ENCODE measurements at regions not wholly inside any gene's neighbourhood (a gene's known extent, or its start where the extent isn't known, plus 50 kb on each side); places are given as distances from the start of the nearest gene placed in this dataset.

DNA sequence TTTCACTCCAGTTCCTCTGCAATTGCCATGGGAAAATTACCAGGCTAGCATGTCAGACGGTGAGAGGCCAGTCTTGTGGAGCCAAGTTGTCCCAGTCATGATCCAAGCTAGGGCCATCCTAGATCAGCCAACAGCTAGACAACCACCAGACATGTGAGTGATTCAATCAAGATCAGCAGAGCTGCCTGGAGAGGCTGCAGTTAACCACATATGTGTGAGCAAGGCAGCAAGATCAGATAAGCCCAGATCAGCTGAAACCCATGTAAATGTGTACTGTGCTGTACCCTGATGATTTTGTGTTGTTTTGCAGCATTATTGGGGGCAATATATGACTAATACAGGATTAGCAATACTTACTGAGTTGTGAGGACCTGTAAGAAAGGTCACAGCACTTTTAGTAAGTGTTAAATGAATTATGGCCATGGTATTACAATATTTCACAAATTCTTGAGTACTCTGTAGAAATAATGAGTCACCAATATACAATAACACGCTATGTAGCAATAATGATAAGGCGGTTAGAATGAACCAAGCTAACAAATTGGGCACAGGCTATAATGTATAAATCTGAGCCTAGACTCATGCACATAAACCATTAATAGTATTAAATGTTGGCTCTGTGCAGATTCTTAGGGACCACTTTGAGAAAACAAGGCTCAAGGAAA lies 91.4 kb downstream of the SUDS3 start:
- intact Hi-C loops (cut with micrococcal nuclease; ENCODE audit: unreplicated experiment) = no loop called here
- CTCF ChIA-PET = interaction anchor here (0.7 kb wide), 1 partner anchor 14 kb away, joined by 5 read pairs; no protein-coding TSS in a partner anchor
- Mint-ChIP-seq H3K27me3 (ENCODE audit: unreplicated experiment) (no peaks in the 10 kb centered on the region), H3K27ac (ENCODE audit: unreplicated experiment) (no peak overlapping the region), H3K9me3 (ENCODE audit: low read depth, unreplicated experiment) (no peaks in the 10 kb centered on the region), H3K4me3 (ENCODE audit: low read depth, unreplicated experiment) (no peak overlapping the region), H3K36me3 (ENCODE audit: insufficient read depth, unreplicated experiment) (no peaks in the 10 kb centered on the region), H3K4me1 (ENCODE audit: low read depth, unreplicated experiment) (no peaks in the 10 kb centered on the region)
- DNase-seq = no peak
- no peak for TF ChIP-seq CTCF (IDR thresholded peaks at IDR 0.05; ENCODE audit: unreplicated experiment)
- no TSS peak for BruUV-seq (replicated peaks)

- no peak overlapping the region for H3K4me3 Mint-ChIP-seq (ENCODE audit: low read depth, unreplicated experiment)
- no peak for DNase-seq
- no peak for TF ChIP-seq CTCF (IDR thresholded peaks at IDR 0.05; ENCODE audit: unreplicated experiment)
- no peaks in the 10 kb centered on the region for H3K9me3 Mint-ChIP-seq (ENCODE audit: low read depth, unreplicated experiment)
- H3K27me3 Mint-ChIP-seq (ENCODE audit: unreplicated experiment) = peaks cover 14% of the 10 kb centered on the region
- no peaks in the 10 kb centered on the region for H3K36me3 Mint-ChIP-seq (ENCODE audit: insufficient read depth, unreplicated experiment)
- H3K27ac Mint-ChIP-seq (ENCODE audit: unreplicated experiment) = no peak overlapping the region
- intact Hi-C loops (cut with micrococcal nuclease; ENCODE audit: unreplicated experiment) = no loop called here
- no TSS peak for BruUV-seq (replicated peaks)
- H3K4me1 Mint-ChIP-seq (ENCODE audit: low read depth, unreplicated experiment) = no peaks in the 10 kb centered on the region
- CTCF ChIA-PET = no interaction called here
Observed at GRCh38 chr12:118472940-118473339, 96.6 kb downstream of the SUDS3 start.

DNA sequence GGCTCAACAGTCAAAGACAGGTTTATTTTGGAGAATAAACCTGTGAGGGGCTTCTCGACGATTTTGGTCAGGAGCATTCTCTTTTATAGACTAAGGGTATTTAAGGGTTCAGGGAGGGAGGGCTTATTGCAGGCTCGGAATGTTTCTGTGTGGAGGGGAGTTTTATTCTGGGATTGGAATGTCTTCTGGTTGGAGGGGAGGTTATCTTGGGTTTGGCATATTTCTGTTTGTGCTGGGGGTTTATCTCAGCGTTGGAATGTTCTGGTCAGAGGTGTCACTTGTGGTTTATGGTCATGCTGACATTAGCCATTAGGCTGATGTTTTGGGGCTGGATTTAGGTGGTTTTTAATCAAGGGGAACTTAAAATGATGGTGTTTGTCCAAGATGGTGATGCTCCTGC lies 103.9 kb downstream of the SUDS3 start:
- no peaks in the 10 kb centered on the region for H3K36me3 Mint-ChIP-seq (ENCODE audit: insufficient read depth, unreplicated experiment)
- no peak overlapping the region for H3K4me3 Mint-ChIP-seq (ENCODE audit: low read depth, unreplicated experiment)
- H3K27ac Mint-ChIP-seq (ENCODE audit: unreplicated experiment) = no peak overlapping the region
- no peak for DNase-seq
- no peaks in the 10 kb centered on the region for H3K9me3 Mint-ChIP-seq (ENCODE audit: low read depth, unreplicated experiment)
- BruUV-seq (replicated peaks) = no TSS peak
- TF ChIP-seq CTCF (IDR thresholded peaks at IDR 0.05; ENCODE audit: unreplicated experiment) = no peak
- CTCF ChIA-PET = no interaction called here
- H3K27me3 Mint-ChIP-seq (ENCODE audit: unreplicated experiment) = peaks cover 5% of the 10 kb centered on the region
- no peaks in the 10 kb centered on the region for H3K4me1 Mint-ChIP-seq (ENCODE audit: low read depth, unreplicated experiment)
- intact Hi-C loops (cut with micrococcal nuclease; ENCODE audit: unreplicated experiment) = no loop called here

- intact Hi-C loops (cut with micrococcal nuclease; ENCODE audit: unreplicated experiment) = no loop called here
- Mint-ChIP-seq H3K9me3 (ENCODE audit: low read depth, unreplicated experiment) (peaks cover 5% of the 10 kb centered on the region), H3K36me3 (ENCODE audit: insufficient read depth, unreplicated experiment) (no peaks in the 10 kb centered on the region), H3K4me1 (ENCODE audit: low read depth, unreplicated experiment) (no peaks in the 10 kb centered on the region), H3K4me3 (ENCODE audit: low read depth, unreplicated experiment) (no peak overlapping the region), H3K27ac (ENCODE audit: unreplicated experiment) (no peak overlapping the region), H3K27me3 (ENCODE audit: unreplicated experiment) (peaks cover 28% of the 10 kb centered on the region)
- no TSS peak for BruUV-seq (replicated peaks)
- no peak for TF ChIP-seq CTCF (IDR thresholded peaks at IDR 0.05; ENCODE audit: unreplicated experiment)
- CTCF ChIA-PET = no interaction called here
- DNase-seq = no peak
Observed at GRCh38 chr12:118488034-118488433, 111.7 kb downstream of the SUDS3 start.

Measured in Calu3 (cell line).